PC-3 (cell line): ENCODE measurements at regions not wholly inside any gene's neighbourhood (a gene's known extent, or its start where the extent isn't known, plus 50 kb on each side); places are given as distances from the start of the nearest gene placed in this dataset.

Experiments used
- ATAC-seq: fragments of 200-7000 bp; cut with Tn5 transposase; 2 replicates; pipeline ENCODE4 v1.9.1; 2020; ENCODE audit warnings: mild to moderate bottlenecking, moderate library complexity
- BruUV-seq: library from RNA; stranded (reverse); fragments of 400-500 nt; replicated peaks from 2 replicates; lab custom pipeline; 2021; lab: Mats Ljungman, UMichigan
- CTCF ChIA-PET: fragments of 300-600 bp; sonication (Branson Sonifier 250); formaldehyde crosslinking; loops from one replicate; lab custom pipeline; 2022; ENCODE audit warnings: antibody characterized with exemption; lab: Charles Lee
- POLR2A ChIA-PET: fragments of 300-600 bp; sonication (Branson Sonifier 250); formaldehyde crosslinking; loops from one replicate; lab custom pipeline; 2022; ENCODE audit warnings: antibody characterized with exemption; ENCODE audit not compliant: unreplicated experiment; lab: Charles Lee
- DNase-seq: peaks from one replicate; pipeline ENCODE4 v3.0.0-alpha.2; 2015
- H2AFZ ChIP-seq: fragments of 300-600 bp; sonication (generic); 2 replicates; pipeline ENCODE4 v1.6.0; 2016; ENCODE audit warnings: antibody characterized with exemption, low read length
- H3F3A ChIP-seq: fragments of 300-600 bp; sonication (generic); one replicate; pipeline ENCODE4 v1.6.0; 2017; ENCODE audit warnings: antibody characterized with exemption, low read length, control low read depth, mild to moderate bottlenecking; ENCODE audit not compliant: unreplicated experiment
- H3K27ac ChIP-seq: fragments of 300-600 bp; sonication (generic); 2 replicates; pipeline ENCODE4 v1.5.1; 2016; ENCODE audit warnings: mild to moderate bottlenecking, low read length
- H3K27me3 ChIP-seq: fragments of 300-600 bp; sonication (generic); 2 replicates; pipeline ENCODE4 v1.6.1; 2016; ENCODE audit warnings: low read length, mixed read lengths
- H3K36me3 ChIP-seq: fragments of 300-600 bp; sonication (generic); 2 replicates; pipeline ENCODE4 v1.6.1; 2016; ENCODE audit warnings: low read depth, mixed run types, low read length, mixed read lengths
- H3K4me1 ChIP-seq: fragments of 300-600 bp; sonication (generic); 2 replicates; pipeline ENCODE4 v1.5.1; 2016; ENCODE audit warnings: low read length; ENCODE audit not compliant: insufficient read depth
- H3K4me2 ChIP-seq: fragments of 300-600 bp; sonication (generic); 2 replicates; pipeline ENCODE4 v1.6.0; 2016; ENCODE audit warnings: low read length
- H3K4me3 ChIP-seq: fragments of 300-600 bp; sonication (generic); 2 replicates; pipeline ENCODE4 v1.5.1; 2016; ENCODE audit warnings: mild to moderate bottlenecking, low read length, mixed read lengths
- H3K79me2 ChIP-seq: fragments of 300-600 bp; sonication (generic); 2 replicates; pipeline ENCODE4 v1.6.1; 2017; ENCODE audit warnings: low read length, mixed read lengths
- H3K9ac ChIP-seq: fragments of 300-600 bp; sonication (generic); 2 replicates; pipeline ENCODE4 v1.6.0; 2016; ENCODE audit warnings: mild to moderate bottlenecking, low read length
- H3K9me2 ChIP-seq: fragments of 300-600 bp; sonication (generic); replicated peaks from 2 replicates; pipeline ENCODE4 v1.6.1; 2016; ENCODE audit warnings: mixed run types, low read length, mixed read lengths
- H3K9me3 ChIP-seq: fragments of 300-600 bp; sonication (generic); 2 replicates; pipeline ENCODE4 v1.6.1; 2016; ENCODE audit warnings: low read length, mixed read lengths
- H4K20me1 ChIP-seq: fragments of 300-600 bp; sonication (generic); 2 replicates; pipeline ENCODE4 v1.6.1; 2016; ENCODE audit warnings: low read length, mixed read lengths
- CTCF ChIP-seq: fragments of 300-600 bp; sonication (generic); conservative IDR thresholded peaks from 2 replicates; pipeline ENCODE4 v1.5.1; 2017; ENCODE audit warnings: antibody characterized with exemption, low read depth, mild to moderate bottlenecking, low read length
- EZH2 ChIP-seq: fragments of 300-600 bp; sonication (generic); IDR thresholded peaks from one replicate; pipeline ENCODE4 v1.6.1; 2017; ENCODE audit warnings: antibody characterized with exemption, mild to moderate bottlenecking, low read length; ENCODE audit not compliant: unreplicated experiment
- EZH2phosphoT487 ChIP-seq: fragments of 300-600 bp; sonication (generic); IDR thresholded peaks from 2 replicates; pipeline ENCODE4 v1.6.1; 2018; ENCODE audit warnings: mild to moderate bottlenecking, antibody characterized with exemption, low read length, borderline replicate concordance
- intact Hi-C: fragments of 100-400 bp; cut with micrococcal nuclease; formaldehyde crosslinking; loops from 2 replicates; pipeline ENCODE4 v1.9.0; 2023

DNA sequence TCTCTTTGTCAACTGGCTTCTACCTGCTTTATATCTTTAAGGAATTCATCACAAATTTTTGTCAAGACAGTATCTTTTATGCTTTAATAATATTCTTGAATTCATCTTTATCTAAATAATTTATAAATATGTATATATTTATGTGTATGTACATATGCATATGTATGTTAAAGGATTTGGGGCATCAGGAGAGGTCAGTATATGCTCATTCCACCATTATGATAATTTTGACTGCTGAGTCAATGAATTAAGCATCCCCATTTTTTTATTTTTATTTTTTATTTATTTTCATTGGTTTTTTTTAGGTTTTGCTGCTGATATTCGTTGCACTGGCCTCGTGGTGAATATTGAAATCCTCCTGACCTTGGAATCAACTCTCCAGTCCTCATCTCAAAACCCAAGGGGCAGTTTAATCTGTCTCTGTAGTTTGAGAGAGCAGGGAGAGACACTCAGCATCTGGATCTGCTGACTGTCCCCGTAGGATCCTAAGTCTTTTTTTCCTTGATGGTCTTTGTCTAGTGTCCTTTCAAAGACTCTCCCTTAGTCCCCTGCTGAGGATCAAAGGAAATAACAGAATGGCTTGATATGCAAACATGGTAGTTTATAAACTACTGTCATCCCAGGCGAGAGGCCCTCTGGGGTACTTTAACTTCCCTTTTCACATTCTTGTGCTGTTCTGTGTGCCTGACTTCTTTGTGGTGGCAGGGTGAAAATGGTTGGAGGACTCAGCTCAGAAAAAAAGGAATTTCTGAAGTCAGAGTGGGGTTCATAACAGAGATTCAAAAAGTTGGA, 218.7 kb downstream of the DIO2 start:
- H3K9me2 ChIP-seq = no peaks in the 10 kb centered on the region
- H3F3A ChIP-seq = no peaks in the 10 kb centered on the region
- CTCF ChIA-PET = no interaction called here
- DNase-seq (no peak), ATAC-seq (no peak)
- H3K9ac ChIP-seq = no peak overlapping the region
- no peak overlapping the region for H3K27ac ChIP-seq
- no peaks in the 10 kb centered on the region for H4K20me1 ChIP-seq
- intact Hi-C loops = no loop called here
- no peaks in the 10 kb centered on the region for H3K79me2 ChIP-seq
- TF ChIP-seq EZH2 (no peak), EZH2phosphoT487 (no peak), CTCF (no peak)
- no TSS peak for BruUV-seq
- POLR2A ChIA-PET = no interaction called here
- no peaks in the 10 kb centered on the region for H3K36me3 ChIP-seq
- H2AFZ ChIP-seq = no peak overlapping the region
- H3K4me3 ChIP-seq = no peak overlapping the region
- no peak overlapping the region for H3K4me2 ChIP-seq
- no peaks in the 10 kb centered on the region for H3K9me3 ChIP-seq
- 0 out of 2 replicates have a peak, but pooled peaks cover 3% of the 10 kb centered on the region for H3K4me1 ChIP-seq
- H3K27me3 ChIP-seq = no peaks in the 10 kb centered on the region

GRCh38 chr14:79991866-79992265, 219.4 kb downstream of the DIO2 start:
- ATAC-seq (no peak), DNase-seq (no peak)
- no TSS peak for BruUV-seq
- POLR2A ChIA-PET = no interaction called here
- no peaks in the 10 kb centered on the region for H3K9me2 ChIP-seq
- intact Hi-C loops = no loop called here
- CTCF ChIA-PET = no interaction called here
- no peak overlapping the region for H3K27ac ChIP-seq
- H3K79me2 ChIP-seq = no peaks in the 10 kb centered on the region
- no peaks in the 10 kb centered on the region for H4K20me1 ChIP-seq
- H3K36me3 ChIP-seq = no peaks in the 10 kb centered on the region
- no peak overlapping the region for H3K4me2 ChIP-seq
- H3F3A ChIP-seq = no peaks in the 10 kb centered on the region
- H3K4me1 ChIP-seq = no peaks in the 10 kb centered on the region
- TF ChIP-seq EZH2 (no peak), EZH2phosphoT487 (no peak), CTCF (no peak)
- no peak overlapping the region for H3K9ac ChIP-seq
- H3K27me3 ChIP-seq = no peaks in the 10 kb centered on the region
- H3K4me3 ChIP-seq = no peak overlapping the region
- H2AFZ ChIP-seq = no peak overlapping the region
- H3K9me3 ChIP-seq = no peaks in the 10 kb centered on the region

GRCh38 chr14:79989990-79990389, 221.3 kb downstream of the DIO2 start:
- TF ChIP-seq EZH2 (no peak), CTCF (no peak), EZH2phosphoT487 (no peak)
- H3K9me3 ChIP-seq = no peaks in the 10 kb centered on the region
- ChIA-PET CTCF (no interaction called here), POLR2A (no interaction called here)
- no peak overlapping the region for H3K27ac ChIP-seq
- no peaks in the 10 kb centered on the region for H4K20me1 ChIP-seq
- H3K36me3 ChIP-seq = no peaks in the 10 kb centered on the region
- H3K9ac ChIP-seq = no peak overlapping the region
- H3F3A ChIP-seq = no peaks in the 10 kb centered on the region
- H3K4me3 ChIP-seq = no peak overlapping the region
- intact Hi-C loops = no loop called here
- DNase-seq (no peak), ATAC-seq (no peak)
- BruUV-seq = no TSS peak
- no peaks in the 10 kb centered on the region for H3K79me2 ChIP-seq
- no peaks in the 10 kb centered on the region for H3K4me1 ChIP-seq
- H3K9me2 ChIP-seq = no peaks in the 10 kb centered on the region
- no peaks in the 10 kb centered on the region for H3K27me3 ChIP-seq
- no peak overlapping the region for H2AFZ ChIP-seq
- H3K4me2 ChIP-seq = no peak overlapping the region
